ENCODE measurements at regions not wholly inside any gene's neighbourhood (a gene's known extent, or its start where the extent isn't known, plus 50 kb on each side); places are given as distances from the start of the nearest gene placed in this dataset.

DNA sequence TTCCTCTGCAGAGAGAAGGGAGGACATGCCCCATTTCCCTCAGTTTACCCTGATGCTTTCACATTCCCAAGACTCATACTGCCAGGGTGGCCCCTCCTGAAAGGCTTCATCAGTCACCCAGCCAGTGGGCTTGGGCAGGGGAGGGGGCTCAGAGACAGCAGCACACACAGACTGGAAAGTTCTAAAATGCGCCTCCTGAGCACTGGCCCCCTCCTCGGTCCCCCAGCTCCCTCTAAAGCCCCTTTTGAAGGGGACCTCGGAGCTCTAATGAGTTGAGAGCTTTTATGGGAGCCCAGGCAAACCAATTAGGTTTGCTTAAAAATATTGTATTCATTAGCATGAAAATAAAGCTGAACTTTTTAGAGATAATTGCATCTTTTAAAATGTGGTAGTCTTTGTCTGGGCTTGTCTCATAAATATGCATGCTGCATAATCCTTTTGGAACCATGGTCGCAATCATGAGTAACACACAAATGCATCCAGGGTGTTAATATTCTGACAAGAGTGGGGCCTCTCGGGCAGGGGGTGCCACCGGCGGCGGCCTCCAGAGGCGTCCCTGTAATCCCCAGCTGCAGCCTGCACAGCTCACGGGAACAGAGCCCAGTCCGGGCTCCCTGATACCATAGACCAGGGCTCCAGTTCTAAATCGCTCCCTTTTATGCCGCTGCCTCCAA lies 78.5 kb downstream of the RPLP1 start:
- no peak for DNase-seq (ENCODE audit: low spot score)

DNA sequence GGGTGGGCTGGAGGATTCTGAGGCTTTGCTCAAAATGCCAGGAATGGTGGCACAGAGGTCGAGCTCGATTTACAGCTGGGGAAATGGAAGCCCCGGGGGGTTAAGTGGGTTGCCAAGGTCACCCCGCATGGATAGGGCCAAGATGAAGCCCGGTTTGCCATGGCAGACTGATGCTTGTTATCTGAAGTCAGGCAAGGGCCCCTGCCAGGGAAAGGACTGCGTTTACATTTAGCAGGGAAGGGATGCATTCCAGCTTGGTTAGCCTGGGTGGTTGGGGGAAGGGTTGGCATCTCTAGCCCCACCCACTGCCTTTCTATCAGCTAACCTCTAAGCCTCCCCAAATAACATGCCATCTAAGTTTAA lies 79.0 kb downstream of the RPLP1 start:
- no peak for DNase-seq (ENCODE audit: low spot score)

DNA sequence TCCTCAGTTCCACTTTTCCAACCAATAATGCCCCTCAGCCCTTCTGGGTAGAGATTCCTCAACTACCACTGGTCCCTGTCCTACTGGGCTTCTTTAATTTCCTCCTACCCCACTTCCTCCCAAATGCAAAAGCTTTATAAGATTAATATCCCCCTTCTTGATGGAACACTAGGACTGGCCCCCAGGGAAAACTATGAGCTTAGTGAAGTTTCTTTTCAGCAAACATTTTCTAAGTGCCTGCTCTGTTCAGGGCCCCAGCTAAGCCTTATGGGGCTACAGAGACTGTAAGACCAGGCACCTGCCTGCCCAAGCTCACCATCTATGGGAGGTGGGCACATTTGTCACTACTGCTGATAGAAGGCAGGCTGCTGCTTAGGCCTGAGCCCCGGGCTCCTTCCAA lies 79.4 kb downstream of the RPLP1 start:
- DNase-seq (ENCODE audit: low spot score), result no peak

- no peak for DNase-seq (ENCODE audit: low spot score)
Observed at GRCh38 chr15:69532856-69533255, 80.2 kb downstream of the RPLP1 start.

GRCh38 chr15:69533522-69533921 lies 80.9 kb downstream of the RPLP1 start:
- DNase-seq (ENCODE audit: low spot score), result no peak

DNA sequence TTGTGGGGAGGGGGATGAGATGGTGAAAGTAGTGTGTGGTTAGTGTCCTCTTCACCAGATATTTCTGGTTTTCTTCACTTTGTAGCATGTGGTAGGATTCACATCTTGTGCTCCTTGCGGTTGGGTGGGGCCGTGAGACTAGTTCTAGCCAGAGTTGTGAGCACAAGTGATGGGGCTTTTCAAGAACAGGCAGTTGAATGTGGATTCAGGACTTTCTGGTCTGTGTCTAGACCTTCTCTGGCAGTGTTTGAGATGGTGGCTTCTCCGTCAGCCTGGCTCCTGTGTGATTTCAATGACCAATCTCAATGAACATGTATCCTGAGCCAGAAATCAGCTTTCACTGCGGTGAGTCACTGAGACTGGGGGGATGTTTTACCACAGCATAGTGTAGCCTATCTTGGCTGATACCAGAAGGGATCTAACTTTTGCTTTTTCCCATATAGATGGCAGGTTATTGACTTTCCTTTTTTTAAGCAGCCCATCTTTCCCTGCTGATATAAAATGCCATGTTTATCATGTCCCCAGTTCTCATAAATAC lies 82.6 kb downstream of the RPLP1 start:
- no peak for DNase-seq (ENCODE audit: low spot score)

DNA sequence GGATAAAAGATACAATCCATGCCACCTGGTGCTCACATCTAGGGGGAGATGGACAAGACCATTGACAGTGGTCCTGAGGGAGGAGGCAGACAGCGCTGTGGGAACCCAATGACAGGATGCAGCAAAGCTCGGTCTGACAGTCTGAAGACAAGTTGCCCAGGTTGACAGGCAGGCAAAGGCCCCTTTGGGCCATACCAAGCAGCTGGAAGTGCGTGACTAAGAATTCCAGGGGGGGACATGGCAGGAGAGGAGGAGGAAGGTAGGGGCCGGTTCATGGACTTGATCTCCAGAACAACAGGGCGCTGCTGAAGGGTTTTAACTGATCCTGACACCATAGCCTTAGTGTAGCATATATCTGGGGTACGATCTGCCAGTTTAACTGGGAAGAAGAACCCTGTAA lies 83.4 kb downstream of the RPLP1 start:
- DNase-seq (ENCODE audit: low spot score), result no peak

GRCh38 chr15:69536726-69537512 lies 84.3 kb downstream of the RPLP1 start:
- no peak for DNase-seq (ENCODE audit: low spot score)

DNA sequence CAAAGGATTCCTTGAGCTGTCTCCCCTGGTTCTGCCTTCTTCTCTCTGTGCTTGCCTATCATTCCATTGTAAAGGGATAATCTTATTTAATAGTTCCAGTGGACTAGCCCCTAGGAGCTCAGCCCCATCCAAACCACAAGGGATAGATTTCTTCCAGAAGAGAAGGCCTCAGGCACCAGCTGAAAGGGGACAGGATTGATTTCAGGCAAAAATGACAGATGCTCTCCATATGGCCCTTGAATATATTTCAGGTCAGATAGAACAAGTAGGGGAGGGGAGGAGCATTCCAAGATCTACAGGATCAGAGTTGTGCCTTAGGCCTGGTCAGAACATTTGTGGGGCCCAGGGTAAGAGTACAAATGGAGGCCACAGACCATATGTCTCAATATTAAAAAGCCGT lies 85.3 kb downstream of the RPLP1 start:
- no peak for DNase-seq (ENCODE audit: low spot score)

- no peak for DNase-seq (ENCODE audit: low spot score)
Observed at GRCh38 chr15:69538379-69538778, 85.8 kb downstream of the RPLP1 start.

DNA sequence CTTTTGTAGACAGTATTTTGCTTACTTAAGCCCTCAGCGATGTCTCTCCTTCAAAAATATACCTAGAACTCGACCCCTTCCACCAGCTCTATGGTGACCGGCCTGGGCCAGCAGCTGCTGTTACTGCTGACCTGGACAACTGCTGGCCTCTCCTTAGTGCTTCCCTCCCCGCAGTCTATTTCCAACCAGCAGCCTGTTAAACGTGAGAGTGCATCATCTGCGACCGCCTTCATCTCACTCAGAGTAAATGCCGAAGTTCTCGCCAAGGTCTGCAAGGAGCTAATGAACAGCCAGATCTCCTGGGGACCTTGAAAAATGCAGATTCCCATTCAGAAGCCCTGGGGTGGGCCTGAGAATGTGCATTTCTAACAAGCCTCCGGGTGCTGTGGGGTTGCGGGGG lies 86.7 kb downstream of the RPLP1 start:
- DNase-seq (ENCODE audit: low spot score), result no peak

- DNase-seq (ENCODE audit: low spot score), result no peak
Observed at GRCh38 chr15:69540622-69541021, 88.0 kb downstream of the RPLP1 start.

GRCh38 chr15:69542028-69542427 lies 89.4 kb downstream of the RPLP1 start:
- no peak for DNase-seq (ENCODE audit: low spot score)

DNA sequence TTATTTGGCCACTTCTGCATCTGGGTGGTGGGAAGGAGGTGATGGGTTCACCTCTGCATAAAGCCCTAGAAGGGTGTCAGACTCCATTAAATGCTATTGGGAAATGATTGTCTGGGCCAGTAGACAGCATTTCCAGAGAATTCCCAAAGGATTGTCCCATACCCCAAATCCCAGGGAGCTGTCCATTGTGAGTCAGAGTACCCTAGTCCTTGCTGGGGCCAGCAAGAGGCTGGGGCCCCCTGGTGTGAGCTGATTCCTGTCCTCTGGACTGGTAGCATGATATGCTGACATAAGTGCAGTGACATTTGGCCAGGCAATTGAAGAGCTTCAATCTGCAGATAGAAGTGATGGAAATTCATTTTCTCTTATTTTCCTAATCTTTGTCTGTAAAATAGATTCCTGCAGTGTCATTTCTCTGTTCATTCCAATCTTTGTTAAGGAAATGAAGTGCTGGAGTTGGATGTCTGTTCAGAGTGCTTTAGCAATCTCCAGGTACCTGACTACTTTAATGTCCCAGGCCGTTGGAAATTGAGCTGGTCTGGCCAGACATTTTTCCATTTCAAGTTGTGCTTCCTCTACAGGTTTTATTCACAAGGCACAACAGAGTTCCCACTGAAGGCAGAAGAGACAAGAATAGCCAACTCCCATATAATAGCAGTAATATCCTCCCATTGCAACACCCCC lies 91.2 kb downstream of the RPLP1 start:
- no peak for DNase-seq (ENCODE audit: low spot score)

- no peak for DNase-seq (ENCODE audit: low spot score)
Observed at GRCh38 chr15:69544365-69545113, 91.9 kb downstream of the RPLP1 start.

- no peak for DNase-seq (ENCODE audit: low spot score)
Observed at GRCh38 chr15:69546182-69546581, 93.6 kb downstream of the RPLP1 start.

DNA sequence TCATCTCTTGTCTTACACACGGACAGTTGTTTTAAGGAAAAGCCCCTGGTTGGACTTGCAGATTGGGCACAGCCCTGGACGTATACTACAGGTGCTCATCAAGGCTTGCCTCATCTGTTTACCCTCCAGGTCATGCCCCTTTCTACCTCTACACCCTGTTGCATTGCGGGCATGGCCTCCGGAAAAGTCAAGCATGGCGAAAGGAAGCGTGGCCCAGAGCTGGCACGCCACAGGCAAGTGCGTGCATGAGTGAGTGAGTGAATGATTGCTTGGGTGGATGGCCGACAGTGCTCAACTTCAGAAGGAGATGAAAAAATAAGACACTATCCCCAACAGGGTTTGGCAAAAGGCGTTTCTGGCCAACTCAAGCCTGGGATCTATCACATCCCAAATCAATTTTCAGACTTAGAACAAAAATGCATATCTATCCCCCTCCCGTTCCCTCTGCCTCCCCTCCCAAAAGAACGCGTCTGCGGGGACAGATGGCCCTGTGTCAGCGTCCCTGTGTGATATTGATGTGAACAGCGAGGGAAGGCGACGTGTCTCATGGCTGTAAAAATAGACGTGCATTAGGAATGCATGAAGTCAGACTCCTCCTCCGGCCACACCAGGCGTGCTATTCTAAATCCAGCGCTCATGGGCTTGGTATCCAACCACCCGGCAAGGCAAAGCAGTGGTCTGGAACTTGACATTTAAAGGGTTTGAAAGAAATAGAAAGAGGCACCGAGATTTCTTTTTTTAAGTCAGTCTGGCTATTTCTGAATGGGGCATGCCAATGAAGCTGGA lies 96.0 kb downstream of the RPLP1 start:
- no peak for DNase-seq (ENCODE audit: low spot score)

DNA sequence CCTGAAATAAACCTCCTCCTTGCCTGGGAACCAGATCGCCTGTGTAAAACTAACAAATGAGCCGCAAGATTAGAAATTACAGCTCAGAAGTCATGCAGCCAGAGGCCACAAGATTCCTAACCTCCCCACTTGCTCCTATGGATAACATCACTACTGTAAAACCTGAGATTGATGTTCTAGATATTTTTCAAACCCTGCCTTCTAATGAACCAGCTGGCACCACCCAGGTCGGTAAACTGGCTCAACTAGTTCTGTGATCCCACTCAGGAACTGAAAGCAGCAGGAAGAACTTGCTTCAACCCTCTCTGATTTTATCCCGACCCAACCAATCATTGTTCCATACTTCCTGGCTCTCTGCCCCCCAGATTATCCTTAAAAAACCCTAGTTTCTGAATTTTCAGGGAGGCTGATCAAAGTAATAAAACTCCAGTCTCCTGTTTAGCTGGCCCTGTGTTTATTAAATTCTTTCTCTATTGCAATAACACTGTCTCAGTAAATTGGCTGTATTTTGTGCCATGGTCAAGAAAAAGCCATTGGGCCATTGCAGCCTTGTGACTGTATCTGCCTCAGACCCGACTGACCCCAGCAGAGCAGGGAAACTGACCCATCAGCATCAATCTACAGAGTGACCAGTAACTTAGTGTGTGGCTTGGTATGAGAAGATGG lies 98.9 kb downstream of the RPLP1 start:
- no peak for DNase-seq (ENCODE audit: low spot score)

GRCh38 chr15:69552057-69552815 lies 99.6 kb downstream of the RPLP1 start:
- no peak for DNase-seq (ENCODE audit: low spot score)

DNA sequence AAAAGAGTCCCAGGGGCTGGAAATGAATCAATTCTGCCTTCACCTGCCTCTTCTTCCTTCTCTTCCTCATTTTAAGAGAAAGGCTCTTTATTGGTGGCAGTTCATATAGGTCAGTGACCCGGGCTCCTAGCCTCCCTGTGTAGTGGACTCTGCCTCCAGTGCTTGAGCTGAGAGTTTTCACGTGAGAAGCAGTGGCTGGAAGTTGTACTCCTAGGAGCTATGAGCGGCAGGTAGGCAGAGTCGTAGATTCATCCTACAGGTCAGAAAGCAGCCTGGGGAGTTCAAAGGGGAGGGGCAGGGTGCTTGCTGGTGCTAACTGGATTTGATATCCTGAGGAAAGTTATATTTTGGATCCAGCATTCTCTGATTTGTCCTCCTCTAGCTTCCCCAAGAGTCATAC lies 101.1 kb downstream of the RPLP1 start:
- DNase-seq (ENCODE audit: low spot score), result no peak

Measured in mucosa of gallbladder (tissue), 1 donor.